Skeletal muscle tissue (tissue), 3 donors: ENCODE measurements at regions not wholly inside any gene's neighbourhood (a gene's known extent, or its start where the extent isn't known, plus 50 kb on each side); places are given as distances from the start of the nearest gene placed in this dataset.

Source experiments
- H3K27ac ChIP-seq: one replicate; pipeline ENCODE4 v1.7.0; 2013; ENCODE audit warnings: mild to moderate bottlenecking, low read depth, low read length, inconsistent platforms
- H3K27me3 ChIP-seq, 3 donors: one replicate each; pipeline ENCODE4 v1.7.0; 2013; ENCODE audit warnings: low read length in 3 of 3; ENCODE audit not compliant: control insufficient read depth in 3 of 3, insufficient read depth in 3 of 3
- H3K36me3 ChIP-seq, 3 donors: one replicate each; pipeline ENCODE4 v1.7.0; 2013; ENCODE audit warnings: low read length in 3 of 3; ENCODE audit not compliant: control insufficient read depth in 3 of 3, insufficient read depth in 3 of 3
- H3K4me1 ChIP-seq, 3 donors: one replicate each; pipeline ENCODE4 v1.7.0; 2013; ENCODE audit warnings: low read length in 3 of 3, mild to moderate bottlenecking in 3 of 3; ENCODE audit not compliant: control insufficient read depth in 3 of 3, insufficient read depth in 3 of 3
- H3K4me3 ChIP-seq, 3 donors: one replicate each; pipeline ENCODE4 v1.7.0; 2013; ENCODE audit warnings: low read length in 3 of 3
- H3K9ac ChIP-seq, 3 donors: one replicate each; pipeline ENCODE4 v1.7.0; 2013; ENCODE audit warnings: low read length in 3 of 3, mild to moderate bottlenecking in 3 of 3, moderate library complexity in 2 of 3, low read depth in 1 of 3
- H3K9me3 ChIP-seq, 3 donors: one replicate each; pipeline ENCODE4 v1.7.0; 2013; ENCODE audit warnings: low read length in 3 of 3; ENCODE audit not compliant: control insufficient read depth in 3 of 3
- donor health status: Osteomylitis.

- H3K36me3 ChIP-seq = no peaks in the 10 kb centered on the region
- H3K4me3 ChIP-seq = no peak overlapping the region
- no peaks in the 10 kb centered on the region for H3K27me3 ChIP-seq
- no peaks in the 10 kb centered on the region for H3K4me1 ChIP-seq
- H3K27ac ChIP-seq = no peak overlapping the region
- H3K9ac ChIP-seq = no peak overlapping the region
- no peaks in the 10 kb centered on the region for H3K9me3 ChIP-seq
Observed at GRCh38 chr10:21184216-21184615, 287.1 kb upstream of the NEBL start.

GRCh38 chr10:21183025-21183424 is 285.9 kb upstream of the NEBL start:
- no peaks in the 10 kb centered on the region for H3K4me1 ChIP-seq
- H3K4me3 ChIP-seq = no peak overlapping the region
- no peak overlapping the region for H3K27ac ChIP-seq
- no peaks in the 10 kb centered on the region for H3K36me3 ChIP-seq
- H3K9me3 ChIP-seq = no peaks in the 10 kb centered on the region
- no peak overlapping the region for H3K9ac ChIP-seq
- H3K27me3 ChIP-seq = no peaks in the 10 kb centered on the region

- Histone ChIP-seq H3K9ac (no peak overlapping the region), H3K27me3 (no peaks in the 10 kb centered on the region), H3K27ac (no peak overlapping the region)
Observed at GRCh38 chr10:21181451-21181850, 284.3 kb upstream of the NEBL start.

GRCh38 chr10:21180604-21181003 is 283.5 kb upstream of the NEBL start:
- Histone ChIP-seq H3K4me3 (no peak overlapping the region), H3K4me1 (no peaks in the 10 kb centered on the region), H3K27ac (no peak overlapping the region), H3K36me3 (no peaks in the 10 kb centered on the region), H3K9ac (no peak overlapping the region), H3K27me3 (no peaks in the 10 kb centered on the region), H3K9me3 (no peaks in the 10 kb centered on the region)

More at GRCh38 chr10:21181451-21181850, 284.3 kb upstream of the NEBL start:
- H3K9me3 ChIP-seq = no peaks in the 10 kb centered on the region
- no peaks in the 10 kb centered on the region for H3K4me1 ChIP-seq
- H3K4me3 ChIP-seq = no peak overlapping the region
- no peaks in the 10 kb centered on the region for H3K36me3 ChIP-seq

- H3K27me3 ChIP-seq = peaks cover 12 to 20% (median 15%) of the 10 kb centered on the region in 3 donors
- H3K4me1 ChIP-seq = peaks cover 5 to 7% (median 7%) of the 10 kb centered on the region in 3 donors
- H3K36me3 ChIP-seq = no peaks in the 10 kb centered on the region
- H3K9me3 ChIP-seq = no peaks in the 10 kb centered on the region
- H3K27ac ChIP-seq = no peak overlapping the region
- H3K9ac ChIP-seq = no peak overlapping the region
- no peak overlapping the region for H3K4me3 ChIP-seq
Observed at GRCh38 chr10:21176934-21177480, 279.9 kb upstream of the NEBL start.

- Histone ChIP-seq H3K4me1 (peaks cover 5 to 7% (median 7%) of the 10 kb centered on the region in 3 donors), H3K27ac (no peak overlapping the region), H3K9ac (no peak overlapping the region), H3K27me3 (peaks cover 12 to 24% (median 20%) of the 10 kb centered on the region in 3 donors), H3K9me3 (no peaks in the 10 kb centered on the region), H3K4me3 (no peak overlapping the region), H3K36me3 (no peaks in the 10 kb centered on the region)
Observed at GRCh38 chr10:21175797-21176196, 278.7 kb upstream of the NEBL start.

DNA sequence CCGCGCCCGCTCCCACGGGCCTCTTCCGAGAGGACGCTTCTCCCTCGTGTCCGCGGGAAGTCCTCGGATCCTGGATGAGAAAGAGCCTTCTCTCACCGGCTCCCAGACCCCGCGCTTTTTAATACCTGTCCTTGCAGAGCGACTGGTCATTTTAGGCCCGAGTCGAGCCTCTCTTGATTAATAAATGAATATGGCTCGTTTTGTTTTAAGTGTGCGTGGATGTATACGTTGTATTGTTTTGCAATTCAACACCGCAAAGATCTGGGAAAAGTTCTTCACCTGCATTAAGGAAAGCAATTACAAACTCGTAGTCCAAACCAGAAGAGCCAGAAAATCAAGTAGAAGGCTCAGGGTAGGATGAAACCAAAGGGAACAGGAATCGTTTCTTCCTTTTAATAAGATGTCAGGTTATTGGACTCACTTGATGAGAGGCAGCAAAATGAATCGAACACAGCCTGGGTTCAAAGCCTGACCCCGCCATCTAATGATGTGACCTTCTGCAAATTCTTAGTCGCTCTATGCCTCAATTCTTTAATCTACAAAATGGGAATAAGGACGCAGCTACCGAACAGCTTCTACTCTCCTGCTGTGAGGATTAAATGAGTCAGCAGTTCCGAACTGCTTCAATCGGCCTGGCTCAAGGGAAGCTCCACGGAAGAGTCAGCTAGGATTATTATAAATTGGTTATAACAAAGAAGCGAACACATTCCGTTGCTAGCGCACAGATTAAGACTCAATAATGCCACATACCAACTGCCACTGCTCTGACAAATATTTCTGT is 277.8 kb upstream of the NEBL start:
- Histone ChIP-seq H3K9ac (no peak overlapping the region), H3K27me3 (peaks cover 12 to 25% (median 20%) of the 10 kb centered on the region in 3 donors), H3K4me1 (peaks cover 5 to 7% (median 7%) of the 10 kb centered on the region in 3 donors), H3K27ac (no peak overlapping the region), H3K36me3 (no peaks in the 10 kb centered on the region), H3K4me3 (peak overlapping the region in 1 of 3 donors; percentile 22), H3K9me3 (no peaks in the 10 kb centered on the region)

DNA sequence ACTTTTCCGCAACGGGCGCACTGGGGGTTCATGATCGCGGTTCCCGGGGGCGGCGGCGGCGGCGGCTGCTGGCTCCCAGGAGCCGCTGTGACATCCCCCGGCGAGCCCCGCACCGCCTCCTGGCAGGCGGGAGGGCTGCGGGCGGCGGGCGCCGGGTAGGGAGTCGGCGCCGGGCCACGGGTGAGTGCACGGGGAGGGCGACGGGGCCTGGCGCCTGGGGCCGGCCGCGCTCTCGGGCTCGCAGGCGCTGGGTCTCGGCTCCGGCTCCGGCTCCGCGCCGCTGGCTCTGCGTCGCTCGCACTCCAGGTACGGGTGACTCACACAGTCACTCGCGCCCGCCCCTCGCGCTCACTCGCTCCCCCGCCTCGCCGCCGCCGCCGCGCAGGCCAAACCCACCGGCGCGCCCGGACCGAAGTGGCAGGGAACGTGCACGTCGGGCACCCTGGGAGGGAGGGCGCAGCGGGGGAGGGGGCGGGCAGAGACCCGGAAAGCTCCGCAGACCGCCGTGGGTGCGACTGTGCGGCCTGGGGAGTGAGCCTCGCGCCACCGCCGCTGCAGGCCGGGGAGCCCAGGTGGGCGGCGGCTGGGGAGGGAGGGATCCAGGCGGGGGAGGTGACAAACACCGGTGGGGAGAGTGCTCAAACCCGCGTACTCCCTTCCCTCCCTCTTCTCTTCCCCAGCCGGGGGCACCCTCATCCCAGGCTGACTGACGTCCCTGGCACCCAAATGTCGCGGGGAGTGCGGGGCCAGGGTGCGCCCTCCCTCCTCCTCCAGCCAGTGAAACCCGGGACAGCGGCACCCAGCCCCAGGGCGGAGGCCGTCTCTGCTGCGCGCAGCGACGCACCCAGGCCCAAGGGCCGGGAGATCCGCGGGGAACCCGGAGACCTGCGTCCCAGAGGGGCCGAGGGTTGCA is 276.9 kb upstream of the NEBL start:
- Histone ChIP-seq H3K36me3 (no peaks in the 10 kb centered on the region), H3K9me3 (no peaks in the 10 kb centered on the region), H3K4me1 (peaks cover 5 to 7% (median 7%) of the 10 kb centered on the region in 3 donors), H3K4me3 (peak overlapping the region; percentile 60 to 65 (median 65)), H3K27me3 (peaks cover 12 to 25% (median 20%) of the 10 kb centered on the region in 3 donors), H3K9ac (peak overlapping the region in 1 of 3 donors; percentile 60), H3K27ac (no peak overlapping the region)

DNA sequence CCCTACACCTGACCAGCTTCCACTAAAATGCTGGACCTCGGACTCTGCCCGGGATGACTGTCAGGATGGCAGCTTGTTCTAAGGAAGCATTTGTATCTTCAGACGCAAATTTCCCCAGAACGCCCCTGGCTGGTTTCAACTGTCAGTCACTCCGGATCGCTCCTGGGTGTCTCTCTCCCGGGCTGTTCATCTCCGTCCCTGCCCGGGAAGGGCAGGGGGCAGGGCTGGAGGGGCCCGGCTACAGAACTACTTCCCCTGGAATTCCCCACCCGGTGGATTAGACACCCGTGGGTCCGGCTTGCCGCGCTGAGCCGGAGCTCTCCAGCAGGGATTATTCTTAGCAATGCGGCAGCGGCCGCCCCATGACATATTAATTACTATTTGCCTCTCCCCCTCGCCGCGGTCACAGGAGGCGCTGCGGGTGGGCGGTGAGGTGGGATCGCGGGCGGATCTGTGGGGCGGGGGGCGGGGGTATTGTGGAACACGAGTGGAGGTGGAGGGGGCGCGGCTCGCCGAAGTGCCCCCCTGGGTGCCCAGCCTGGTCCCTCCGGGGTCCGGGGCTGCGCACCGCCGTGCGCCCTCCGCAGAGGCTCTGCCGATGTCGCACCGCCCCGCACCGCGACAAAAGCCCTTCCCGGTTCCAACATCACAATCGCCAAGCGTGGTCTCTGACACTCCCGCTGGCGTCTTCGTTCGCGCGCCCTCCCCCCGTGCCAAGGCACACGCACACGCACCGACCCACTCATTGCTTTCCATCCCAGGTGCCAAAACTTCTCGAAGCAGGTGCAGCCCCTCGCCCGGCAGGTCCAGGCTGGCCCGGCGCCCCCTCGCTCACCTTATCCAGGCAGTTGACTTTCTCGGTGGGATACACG is 276.1 kb upstream of the NEBL start:
- Histone ChIP-seq H3K9me3 (no peaks in the 10 kb centered on the region), H3K27ac (no peak overlapping the region), H3K9ac (peak overlapping the region in 2 of 3 donors; percentile 33 to 60), H3K27me3 (peaks cover 12 to 25% (median 20%) of the 10 kb centered on the region in 3 donors), H3K4me1 (peaks cover 5 to 7% (median 7%) of the 10 kb centered on the region in 3 donors), H3K4me3 (peak overlapping the region; percentile 60 to 65 (median 65)), H3K36me3 (no peaks in the 10 kb centered on the region)
